Astrocyte of the spinal cord (primary cell): ENCODE measurements at regions not wholly inside any gene's neighbourhood (a gene's known extent, or its start where the extent isn't known, plus 50 kb on each side); places are given as distances from the start of the nearest gene placed in this dataset.
A peak's percentile ranks its signal among the peaks of the same experiment; 100 is the strongest.

Experiments
- DNase-seq: peaks from one replicate; pipeline ENCODE4 v3.0.0; 2011; ENCODE audit warnings: low read depth, low spot score
- H3K4me3 ChIP-seq: 2 replicates; pipeline ENCODE4 v1.5.1; 2011; ENCODE audit warnings: low read depth, mild to moderate bottlenecking, low read length, moderate library complexity
- CTCF ChIP-seq: IDR thresholded peaks from 2 replicates; pipeline ENCODE4 v1.5.1; 2012; ENCODE audit warnings: low read depth, mild to moderate bottlenecking, low read length, inconsistent platforms
- in situ Hi-C: cut with HindIII; loops from 2 replicates; pipeline ENCODE4 v1.10.0; 2017; ENCODE audit warnings: low sequenced_read_pairs

GRCh38 chr6:121515630-121516265 lies 80.3 kb downstream of the GJA1 start:
- no peak overlapping the region for H3K4me3 ChIP-seq
- peak; percentile 57 for DNase-seq
- in situ Hi-C loops, result no loop called here
- TF ChIP-seq CTCF, result no peak

GRCh38 chr6:121516331-121516730 lies 80.9 kb downstream of the GJA1 start:
- TF ChIP-seq CTCF, result no peak
- peak; percentile 50 for DNase-seq
- H3K4me3 ChIP-seq, result no peak overlapping the region
- in situ Hi-C loops, result no loop called here

- in situ Hi-C loops, result no loop called here
- no peak overlapping the region for H3K4me3 ChIP-seq
- TF ChIP-seq CTCF, result no peak
- peak; percentile 93 for DNase-seq
Measured at GRCh38 chr6:121520337-121521163, 85.1 kb downstream of the GJA1 start.

GRCh38 chr6:121521164-121521555 lies 85.7 kb downstream of the GJA1 start:
- DNase-seq, result no peak
- H3K4me3 ChIP-seq, result no peak overlapping the region
- in situ Hi-C loops, result no loop called here
- TF ChIP-seq CTCF, result no peak

- DNase-seq, result peak; percentile 97
- peak overlapping the region; percentile 5 for H3K4me3 ChIP-seq
- no peak for TF ChIP-seq CTCF
- in situ Hi-C loops, result no loop called here
Measured at GRCh38 chr6:121522265-121522664, 86.8 kb downstream of the GJA1 start.

GRCh38 chr6:121522771-121523386 lies 87.4 kb downstream of the GJA1 start:
- in situ Hi-C loops, result no loop called here
- peak overlapping the region; percentile 5 for H3K4me3 ChIP-seq
- no peak for TF ChIP-seq CTCF
- no peak for DNase-seq
